Activated CD8-positive, alpha-beta memory T cell treated with anti-CD3 and anti-CD28 coated beads for 36 hours (primary cell): ENCODE measurements at regions not wholly inside any gene's neighbourhood (a gene's known extent, or its start where the extent isn't known, plus 50 kb on each side); places are given as distances from the start of the nearest gene placed in this dataset.

Experiments
- CTCF ChIA-PET: fragments of 350-600 bp; sonication (Branson Sonifier 250); formaldehyde crosslinking; loops from one replicate; lab custom pipeline; 2021; ENCODE audit warnings: antibody characterized with exemption; lab: Charles Lee
- POLR2A ChIA-PET: fragments of 350-600 bp; sonication (Branson Sonifier 250); formaldehyde crosslinking; loops from one replicate; lab custom pipeline; 2021; ENCODE audit warnings: antibody characterized with exemption; lab: Charles Lee

GRCh38 chr5:165277661-165278060 lies 1772.2 kb downstream of the MAT2B start:
- POLR2A ChIA-PET: no interaction called here
- CTCF ChIA-PET: no interaction called here

DNA sequence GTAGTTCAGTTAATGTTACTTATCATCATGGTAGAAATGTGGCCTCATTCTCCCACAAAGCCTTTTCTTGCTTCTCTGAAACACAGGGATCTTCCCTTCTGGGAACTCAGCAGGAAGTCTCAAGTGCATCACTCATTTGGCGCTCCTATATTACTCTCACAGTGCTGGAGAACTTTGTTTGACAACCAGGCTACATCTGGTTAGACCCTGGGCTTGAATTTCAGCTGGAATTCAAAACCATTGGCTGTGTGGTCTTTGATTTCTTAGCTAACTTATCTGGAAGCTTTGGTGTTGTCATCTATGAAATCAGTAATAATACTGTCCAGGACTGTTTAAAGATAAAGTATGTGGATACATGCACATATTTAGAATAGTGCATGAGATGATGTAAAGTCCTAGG lies 1777.1 kb downstream of the MAT2B start:
- ChIA-PET POLR2A (no interaction called here), CTCF (no interaction called here)

DNA sequence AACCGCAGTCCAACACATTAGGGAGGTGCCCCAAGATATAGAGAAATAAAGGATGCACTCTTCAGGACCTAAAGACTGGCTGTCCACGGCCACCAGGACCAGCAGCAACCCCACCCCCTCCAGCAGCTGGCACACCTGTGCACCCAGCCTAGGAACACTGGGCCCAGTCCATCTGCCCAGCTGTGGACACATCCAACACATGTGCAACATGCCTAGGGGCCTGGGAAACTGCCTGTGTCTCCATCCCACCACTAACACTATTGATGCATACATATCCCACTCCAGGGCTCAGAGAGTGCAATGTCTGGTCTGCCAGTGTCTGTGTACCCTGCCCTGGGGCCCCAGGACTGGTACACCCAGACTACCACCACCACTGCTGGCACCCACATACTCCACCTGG lies 1781.3 kb downstream of the MAT2B start:
- ChIA-PET CTCF (no interaction called here), POLR2A (no interaction called here)

DNA sequence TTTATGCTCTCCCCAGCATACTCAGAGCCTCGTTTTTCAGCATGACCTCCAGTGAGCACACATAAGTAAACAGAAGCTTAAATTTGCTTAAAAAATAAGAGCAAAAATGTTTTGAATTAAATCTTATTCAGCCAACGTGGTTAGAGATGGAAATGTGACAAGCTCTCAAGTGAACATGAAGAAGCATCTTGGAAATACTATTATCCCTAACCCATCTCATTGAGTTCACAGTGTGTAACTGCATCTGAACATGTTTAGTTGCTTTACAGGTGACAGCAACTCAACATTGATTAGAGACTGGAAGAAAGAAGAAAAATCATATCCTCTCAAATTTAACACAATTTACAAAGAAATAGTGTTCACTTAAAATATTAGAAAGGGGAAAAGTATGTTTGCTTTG lies 1785.1 kb downstream of the MAT2B start:
- POLR2A ChIA-PET: no interaction called here

DNA sequence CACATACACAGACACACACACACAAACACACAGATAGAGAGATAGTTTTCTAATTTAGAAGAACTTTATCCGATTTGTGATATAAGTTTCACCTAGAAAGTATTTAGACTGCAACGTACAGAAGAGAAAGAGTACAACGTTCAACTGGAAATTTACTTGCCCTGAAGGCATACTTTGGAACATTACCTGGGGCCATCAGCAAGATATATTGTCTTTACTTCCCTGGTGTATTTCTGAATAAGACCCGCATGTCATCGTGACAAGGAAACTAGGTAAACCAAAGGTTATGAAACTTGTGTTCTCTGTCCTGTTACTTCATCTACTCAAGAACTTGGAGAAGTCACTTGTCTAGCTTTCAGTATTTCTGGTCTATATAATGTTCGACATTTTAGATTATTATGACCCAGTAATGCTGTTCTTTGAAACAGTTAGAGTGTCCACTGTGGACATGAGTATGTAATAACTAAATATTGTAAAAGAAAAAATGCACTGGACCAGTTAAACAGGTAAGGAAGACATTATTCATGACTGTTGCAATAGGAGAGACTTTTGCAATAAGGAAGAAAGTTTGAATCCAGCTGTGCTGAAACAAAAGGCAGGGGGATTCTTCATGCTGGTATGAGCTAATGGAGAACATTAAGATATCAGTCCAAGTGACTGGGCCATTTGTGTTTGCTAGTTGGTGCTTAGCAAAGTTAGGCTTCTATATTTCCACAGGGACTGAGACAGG lies 1791.1 kb downstream of the MAT2B start:
- CTCF ChIA-PET: no interaction called here

More for the DNA sequence above, 1785.1 kb downstream of the MAT2B start:
- CTCF ChIA-PET: no interaction called here

GRCh38 chr5:165304193-165304827 lies 1798.9 kb downstream of the MAT2B start:
- CTCF ChIA-PET: no interaction called here
- POLR2A ChIA-PET: no interaction called here

More for the DNA sequence above, 1791.1 kb downstream of the MAT2B start:
- POLR2A ChIA-PET: no interaction called here

DNA sequence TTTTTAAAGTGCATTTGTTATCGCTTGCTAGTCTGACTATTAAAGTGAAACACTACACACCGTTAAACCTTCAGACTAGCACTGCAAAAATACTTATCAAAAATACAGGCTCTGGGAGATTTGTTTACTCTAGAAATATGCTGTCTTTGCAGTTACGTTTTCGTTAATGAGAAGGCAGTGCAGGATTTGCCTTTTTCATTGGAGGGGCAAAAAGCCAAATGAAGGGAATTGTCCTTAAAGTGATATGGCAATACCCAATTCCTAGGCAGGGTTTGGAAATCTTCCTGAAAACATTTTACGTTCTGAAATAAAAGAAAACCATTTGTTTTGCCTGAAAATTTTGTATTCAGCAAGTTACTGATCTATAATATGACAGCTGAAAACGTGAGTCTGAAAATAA lies 1800.2 kb downstream of the MAT2B start:
- POLR2A ChIA-PET: no interaction called here

GRCh38 chr5:165309446-165309845 lies 1804.0 kb downstream of the MAT2B start:
- POLR2A ChIA-PET: no interaction called here

More for the DNA sequence above, 1800.2 kb downstream of the MAT2B start:
- CTCF ChIA-PET: no interaction called here

GRCh38 chr5:165310031-165310430 lies 1804.6 kb downstream of the MAT2B start:
- ChIA-PET POLR2A (no interaction called here), CTCF (no interaction called here)

More at GRCh38 chr5:165309446-165309845, 1804.0 kb downstream of the MAT2B start:
- CTCF ChIA-PET: no interaction called here

GRCh38 chr5:165321912-165322311 lies 1816.5 kb downstream of the MAT2B start:
- CTCF ChIA-PET: no interaction called here
- POLR2A ChIA-PET: no interaction called here

- ChIA-PET POLR2A (no interaction called here), CTCF (no interaction called here)
These were observed 1819.8 kb downstream of the MAT2B start for GRCh38 chr5:165325221-165325620.

GRCh38 chr5:165327631-165328030 lies 1822.2 kb downstream of the MAT2B start:
- CTCF ChIA-PET: no interaction called here
- POLR2A ChIA-PET: no interaction called here

DNA sequence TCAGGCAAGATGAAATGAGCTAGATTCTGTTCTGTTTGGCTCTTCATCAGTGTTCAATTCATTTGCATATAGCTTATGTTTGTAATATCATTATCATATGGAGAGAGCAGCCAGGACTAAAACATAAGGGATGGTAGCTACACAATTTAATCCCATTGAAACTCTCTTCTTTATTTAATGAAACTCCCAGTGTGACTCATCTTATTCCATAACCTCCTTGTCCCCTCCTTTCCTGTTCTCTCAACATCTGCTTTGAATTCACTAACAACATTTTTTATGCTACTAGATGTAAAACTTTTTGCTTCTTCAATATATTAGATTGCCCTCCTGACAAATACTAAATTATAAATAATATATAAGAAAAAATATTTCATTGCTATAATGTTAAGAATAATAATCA lies 1823.4 kb downstream of the MAT2B start:
- ChIA-PET POLR2A (no interaction called here), CTCF (no interaction called here)

- ChIA-PET POLR2A (no interaction called here), CTCF (no interaction called here)
These were observed 1828.2 kb downstream of the MAT2B start for GRCh38 chr5:165333623-165334022.

DNA sequence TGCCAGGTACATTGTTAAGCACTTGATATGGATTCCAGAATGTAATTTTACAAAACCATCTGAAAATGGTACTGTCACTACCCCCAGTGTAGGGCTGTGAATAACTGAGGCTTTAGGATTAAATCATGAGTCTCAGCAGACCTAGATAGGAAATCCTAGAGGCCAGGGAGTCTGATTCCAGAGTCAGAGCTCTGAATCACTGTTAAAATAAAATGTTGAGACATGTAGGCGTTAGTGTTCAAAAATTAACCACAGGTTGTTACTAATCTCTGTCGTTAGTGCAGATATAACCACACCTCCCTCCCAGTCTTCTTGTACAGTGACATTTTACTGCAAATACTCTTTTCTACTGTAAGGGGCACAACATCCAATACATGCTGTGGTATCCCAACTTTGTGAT lies 1828.8 kb downstream of the MAT2B start:
- ChIA-PET POLR2A (no interaction called here), CTCF (no interaction called here)

- ChIA-PET POLR2A (no interaction called here), CTCF (no interaction called here)
These were observed 1844.3 kb downstream of the MAT2B start for GRCh38 chr5:165349735-165350134.

GRCh38 chr5:165351342-165351741 lies 1845.9 kb downstream of the MAT2B start:
- POLR2A ChIA-PET: no interaction called here
- CTCF ChIA-PET: no interaction called here

GRCh38 chr5:165360366-165360765 lies 1854.9 kb downstream of the MAT2B start:
- ChIA-PET POLR2A (no interaction called here), CTCF (no interaction called here)

DNA sequence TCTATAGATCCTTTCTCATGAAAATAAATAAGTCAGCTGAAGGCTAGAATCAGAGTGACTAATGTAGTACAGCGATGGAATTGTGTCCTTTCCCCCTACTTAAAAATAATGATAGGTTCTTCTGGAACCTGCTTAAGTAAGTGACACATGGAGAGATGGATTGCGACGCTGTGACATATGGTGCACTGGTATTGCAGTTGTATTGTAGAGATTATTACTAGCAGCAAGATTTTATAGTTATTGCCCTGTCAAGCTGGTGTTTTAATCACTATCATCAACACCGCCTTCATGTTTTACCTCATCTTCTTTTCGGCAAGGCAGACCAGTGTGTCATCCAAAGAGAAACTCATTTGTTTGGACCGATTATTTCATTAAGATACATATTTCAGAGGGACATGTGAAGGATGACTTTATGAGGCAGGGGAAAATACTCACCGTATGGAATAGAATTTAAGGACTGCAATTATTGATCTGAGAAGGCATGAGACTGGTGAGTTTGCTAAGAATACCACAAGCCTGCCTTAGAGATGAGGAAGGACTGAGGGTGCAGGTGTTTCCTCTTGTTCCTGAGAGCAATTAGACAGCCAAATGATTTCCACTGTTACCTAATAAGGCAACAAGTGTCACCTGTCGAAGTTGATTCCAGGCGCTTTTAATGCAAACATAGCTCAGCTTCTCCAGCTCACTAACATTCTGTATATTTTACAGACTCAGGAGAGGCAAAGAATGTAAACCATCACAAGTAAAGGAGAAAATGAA lies 1855.5 kb downstream of the MAT2B start:
- ChIA-PET CTCF (no interaction called here), POLR2A (no interaction called here)

DNA sequence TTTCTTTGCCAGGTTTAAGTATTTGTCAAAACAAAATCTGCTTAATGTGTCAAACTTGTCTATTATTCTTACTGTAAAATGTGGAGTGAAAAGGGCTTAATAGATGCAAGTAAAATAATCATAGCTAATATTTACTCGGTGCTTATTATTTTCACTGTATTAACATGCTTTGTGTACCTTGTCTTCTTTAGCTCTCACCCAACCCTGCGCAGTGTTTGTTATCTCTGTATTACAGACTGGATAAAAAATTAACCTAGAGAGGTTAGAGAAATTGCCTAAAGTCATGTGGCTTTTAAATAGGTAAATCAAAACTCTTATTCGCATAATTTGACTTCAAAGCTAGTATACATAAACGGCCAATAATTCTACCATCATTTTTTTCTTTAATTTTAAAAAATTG lies 1864.8 kb downstream of the MAT2B start:
- POLR2A ChIA-PET: no interaction called here
- CTCF ChIA-PET: no interaction called here

DNA sequence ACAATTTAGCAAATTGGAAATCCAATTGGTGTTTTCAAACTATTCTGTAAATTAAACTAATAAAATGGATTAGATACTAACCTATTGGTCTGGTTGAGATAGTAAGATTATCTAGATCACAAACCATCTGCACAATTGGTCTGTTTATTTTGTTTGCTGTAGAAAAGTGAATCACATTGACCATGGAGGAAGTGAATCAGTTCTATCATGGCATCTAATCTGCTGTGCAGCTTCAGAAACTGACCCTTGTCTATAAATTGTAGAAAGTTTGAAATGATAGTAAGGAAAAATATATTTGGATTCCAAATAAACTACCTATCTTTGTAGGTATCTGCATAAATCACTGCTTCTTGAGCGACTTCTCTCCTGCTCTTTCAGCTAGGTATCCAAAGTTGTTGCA lies 1865.4 kb downstream of the MAT2B start:
- POLR2A ChIA-PET: no interaction called here
- CTCF ChIA-PET: no interaction called here
